GM18507 (cell line): ENCODE measurements at regions not wholly inside any gene's neighbourhood (a gene's known extent, or its start where the extent isn't known, plus 50 kb on each side); places are given as distances from the start of the nearest gene placed in this dataset.

ENCODE experiments used
- DNase-seq: peaks from one replicate; pipeline ENCODE4 v3.0.0; 2011; ENCODE audit warnings: low read depth; ENCODE audit not compliant: insufficient read length; ENCODE audit errors: extremely low spot score
- FAIRE-seq: peaks from 2 replicates; lab custom pipeline; 2011; peaks lifted over from hg19 to GRCh38; lab: Jason Lieb, UNC

DNA sequence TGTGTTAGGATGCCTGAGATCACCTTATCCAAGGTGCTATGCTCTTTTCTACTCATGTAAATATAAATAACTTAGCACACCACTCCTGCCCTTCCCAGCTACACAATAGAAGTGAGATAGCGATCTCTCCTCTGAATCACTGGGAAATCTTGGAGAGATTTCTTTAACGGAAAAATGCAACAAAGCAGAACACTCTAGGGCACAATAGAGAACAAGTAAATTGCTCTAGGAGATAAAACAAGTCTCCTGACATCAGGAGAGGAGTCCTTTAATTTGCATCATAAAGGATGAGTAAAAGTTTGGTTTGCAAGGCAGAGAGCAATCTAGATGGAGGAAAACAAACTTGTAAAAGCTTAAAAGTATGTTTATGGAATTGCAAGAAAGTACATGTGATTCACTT lies 224.1 kb downstream of the PAX3 start:
- DNase-seq (no peak), FAIRE-seq (no peak)

DNA sequence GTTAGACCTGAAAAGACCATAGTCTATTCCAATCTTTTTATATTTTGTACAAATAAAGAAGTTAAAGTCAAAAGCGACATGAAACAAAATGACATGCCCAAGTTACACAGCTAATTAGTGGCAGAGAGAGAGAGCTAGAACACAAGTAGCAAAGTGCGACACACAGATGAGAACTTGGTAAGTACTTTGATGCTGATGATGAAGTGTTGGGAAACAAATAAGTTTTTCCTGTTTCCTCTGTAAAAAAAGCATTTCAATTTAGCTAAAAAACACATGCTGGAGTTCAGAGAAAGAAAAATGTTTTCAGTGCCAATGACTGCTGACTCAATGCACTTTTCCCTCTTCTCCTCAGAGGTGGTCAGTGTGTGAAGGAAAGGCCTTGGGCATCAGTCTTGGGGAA lies 226.9 kb downstream of the PAX3 start:
- FAIRE-seq (no peak), DNase-seq (no peak)

DNA sequence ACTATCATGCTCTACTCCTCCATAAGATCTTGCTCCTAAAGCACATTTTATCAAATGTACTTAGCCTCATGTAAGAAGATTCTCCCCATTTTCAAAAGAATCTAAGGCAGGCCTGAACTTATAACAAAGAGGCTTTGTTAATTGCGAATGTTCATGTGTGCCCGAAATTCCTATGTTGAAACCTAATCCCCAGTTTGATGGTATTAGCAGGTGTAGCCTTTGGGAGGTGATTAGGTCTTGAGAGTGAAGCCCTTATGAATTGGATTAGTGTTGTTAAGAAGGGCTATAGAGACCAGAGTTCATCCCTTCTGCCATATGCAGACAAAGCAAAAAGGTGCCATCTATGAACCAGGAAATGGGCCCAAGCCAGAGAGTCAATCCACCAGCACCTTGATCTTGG lies 234.5 kb downstream of the PAX3 start:
- no peak for FAIRE-seq

DNA sequence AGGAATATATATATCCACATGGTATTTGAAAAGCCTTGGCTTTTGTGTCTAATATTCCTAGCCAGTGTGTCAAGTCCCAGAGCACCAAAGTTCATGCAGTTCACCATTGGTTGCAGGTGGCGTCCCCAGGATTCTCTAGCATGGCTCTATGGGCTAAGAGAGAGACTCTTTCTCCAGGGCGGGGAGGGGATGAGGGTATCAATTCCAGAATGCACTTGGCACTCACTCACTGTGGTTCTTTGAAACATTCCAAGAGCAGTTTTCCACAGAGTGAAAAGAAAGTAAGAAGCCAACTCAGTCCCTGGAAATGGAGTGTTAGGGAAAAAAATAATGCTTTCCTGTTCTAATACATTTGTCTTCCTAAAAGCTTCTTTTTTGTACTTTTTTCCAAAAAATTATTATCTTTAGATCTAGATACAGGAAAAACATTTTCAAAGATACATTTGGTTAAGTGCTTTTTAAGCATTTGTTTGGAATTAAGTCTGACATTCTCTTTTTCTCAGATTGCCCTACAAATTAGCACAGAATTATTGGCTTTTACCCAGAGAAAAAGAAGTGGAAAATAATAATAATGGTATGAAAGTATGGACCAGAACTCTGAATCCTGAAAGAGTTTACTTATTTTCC lies 239.9 kb downstream of the PAX3 start:
- FAIRE-seq: no peak
- no peak for DNase-seq

More for the DNA sequence above, 234.5 kb downstream of the PAX3 start:
- DNase-seq: no peak

DNA sequence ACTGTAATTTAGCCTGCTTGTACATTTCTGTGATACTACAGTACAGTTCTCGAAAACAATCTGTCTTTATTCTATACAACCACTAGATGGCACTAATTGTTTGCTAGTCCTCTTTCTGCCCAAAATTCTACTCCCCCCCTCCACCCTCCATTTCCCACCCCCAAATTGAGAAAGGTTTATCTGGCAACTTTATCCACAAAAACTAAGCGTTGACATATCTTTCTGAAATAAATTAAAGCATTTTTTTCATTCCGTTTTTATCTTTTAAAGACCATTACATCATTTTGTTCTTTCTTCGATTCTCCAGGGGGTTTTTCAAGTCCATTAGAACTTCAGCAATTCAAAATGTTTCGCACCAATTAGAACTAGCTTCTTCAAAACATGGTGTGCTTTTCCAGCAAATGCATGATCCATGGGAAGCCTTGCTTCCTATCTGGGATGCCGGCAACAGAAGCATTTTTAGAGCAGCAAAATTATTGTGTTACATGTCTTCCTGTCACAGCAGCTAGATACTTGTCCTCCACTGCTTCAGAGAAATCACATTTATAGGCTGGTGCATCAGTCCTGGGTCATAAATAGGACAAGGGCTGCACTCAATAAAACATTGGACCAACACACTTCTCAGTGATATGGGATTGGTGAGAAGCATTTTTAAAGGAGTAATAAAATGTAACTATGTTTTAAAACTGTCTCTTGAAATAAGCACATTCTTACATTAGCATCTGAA lies 241.3 kb downstream of the PAX3 start:
- FAIRE-seq: peak; percentile 70
- peak; percentile 11 for DNase-seq

DNA sequence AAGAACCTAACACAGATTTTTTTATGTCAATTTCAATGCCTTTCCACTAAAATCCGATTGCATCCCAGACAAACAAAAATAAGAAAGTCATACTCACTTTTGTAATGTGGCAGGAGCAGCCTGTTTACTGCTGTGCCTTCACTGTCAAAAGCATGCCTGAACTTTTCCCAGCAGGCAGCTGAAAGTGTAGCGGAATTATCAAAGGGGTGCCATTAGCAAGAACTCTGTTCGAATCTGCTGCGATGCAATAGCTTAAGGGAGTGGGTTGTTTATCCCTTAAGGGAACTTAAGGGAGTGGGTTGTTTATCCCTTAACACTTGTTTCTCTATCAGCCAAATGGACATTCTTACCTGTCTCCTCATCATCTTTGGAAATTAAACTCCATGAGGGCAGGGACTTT lies 243.5 kb downstream of the PAX3 start:
- FAIRE-seq (no peak), DNase-seq (no peak)

DNA sequence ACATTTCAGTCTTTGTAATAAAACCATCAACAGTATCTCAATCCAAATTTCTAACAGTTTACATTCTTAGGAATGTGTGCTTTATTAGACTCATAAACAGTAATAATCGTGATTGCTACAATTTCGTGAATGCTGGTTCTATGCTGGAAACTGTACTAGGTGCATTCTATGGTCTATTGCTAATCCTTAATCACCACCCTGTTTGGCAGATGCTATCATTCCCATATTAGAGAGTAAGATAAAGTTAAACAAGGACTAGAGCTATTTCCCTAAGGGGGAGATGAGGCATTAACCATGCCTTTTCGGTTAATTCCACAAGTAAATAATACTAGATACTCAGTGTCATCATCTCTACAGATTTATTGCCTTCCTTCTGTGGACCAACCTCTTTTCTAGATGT lies 244.0 kb downstream of the PAX3 start:
- DNase-seq (no peak), FAIRE-seq (no peak)

DNA sequence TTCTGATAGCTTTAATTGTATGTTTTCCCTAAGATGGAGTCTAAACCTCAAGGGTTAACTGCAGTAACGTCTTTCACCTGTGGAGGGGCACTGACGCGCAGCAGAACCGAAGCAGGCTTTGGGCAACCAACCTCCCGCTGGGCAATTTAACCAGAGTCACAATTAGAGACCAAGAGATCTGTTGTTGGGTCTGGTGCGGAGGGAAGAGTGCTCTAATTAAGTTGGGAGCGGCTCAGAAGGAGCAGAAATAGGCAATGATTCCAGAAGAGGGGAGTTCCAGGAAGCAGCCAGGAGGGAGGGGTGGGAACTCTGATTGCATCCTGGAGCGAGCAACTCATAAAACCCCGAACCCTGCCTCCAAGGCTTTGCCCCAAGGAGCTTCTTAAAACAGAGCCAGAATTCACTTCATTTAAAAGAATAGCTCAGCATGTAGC lies 245.8 kb downstream of the PAX3 start:
- FAIRE-seq: no peak
- DNase-seq: no peak

DNA sequence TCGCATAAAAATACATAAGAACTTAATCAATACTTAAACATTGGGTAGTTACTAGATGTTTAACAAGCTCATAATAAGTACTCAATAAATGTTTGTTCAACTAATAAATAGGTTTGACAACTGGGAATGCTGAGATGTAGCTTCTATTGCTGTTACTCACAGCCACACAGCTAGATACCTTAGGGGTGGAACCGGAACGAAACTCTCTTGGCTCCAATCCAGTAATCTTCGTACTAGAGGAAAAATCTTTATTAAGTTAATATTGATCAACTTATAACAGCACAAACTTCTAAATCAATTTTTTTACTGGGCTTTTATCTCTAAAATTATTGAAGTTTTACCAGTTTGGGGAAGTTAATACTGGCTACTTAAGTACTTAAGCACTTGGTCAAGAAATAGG lies 247.8 kb downstream of the PAX3 start:
- DNase-seq: no peak
- FAIRE-seq: no peak

DNA sequence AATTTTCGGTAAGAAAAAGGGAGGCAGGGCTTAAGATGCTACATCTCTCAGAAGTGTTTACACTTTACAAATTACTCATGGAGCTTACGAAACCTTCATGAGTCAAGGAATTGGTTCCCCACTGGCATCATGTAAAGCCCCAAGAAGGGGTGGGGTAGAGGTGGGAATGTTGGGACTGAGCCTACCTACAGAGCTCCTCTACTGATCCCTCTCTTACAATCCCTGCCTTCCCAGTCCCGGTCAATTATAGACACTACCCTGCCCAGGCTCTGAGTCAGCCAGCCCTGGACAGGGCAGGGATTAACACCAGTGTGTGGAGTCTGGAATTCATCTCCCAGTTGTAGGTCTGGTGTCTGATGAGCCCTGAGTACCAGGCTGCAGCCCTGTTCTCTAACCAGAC lies 248.9 kb downstream of the PAX3 start:
- FAIRE-seq: no peak
- DNase-seq: no peak

DNA sequence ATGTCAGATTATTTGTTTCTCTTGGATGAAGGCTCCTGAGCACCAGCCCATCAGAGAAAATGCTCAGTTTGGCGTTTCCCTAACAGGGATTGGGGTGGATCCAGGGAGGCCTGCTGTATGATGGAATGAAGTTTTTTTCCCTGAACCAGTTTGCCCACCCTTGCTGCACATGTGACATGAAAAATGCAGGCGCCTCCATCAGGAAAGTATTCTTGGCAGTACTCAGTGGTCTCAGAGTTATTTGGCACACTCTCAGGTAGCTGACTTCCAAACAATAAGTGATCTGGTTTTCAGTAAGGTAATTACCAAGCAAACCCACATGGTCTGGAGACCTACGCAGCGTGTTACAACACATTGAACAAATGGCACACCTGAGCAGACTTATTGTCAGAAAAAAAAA lies 254.9 kb downstream of the PAX3 start:
- DNase-seq (no peak), FAIRE-seq (no peak)

DNA sequence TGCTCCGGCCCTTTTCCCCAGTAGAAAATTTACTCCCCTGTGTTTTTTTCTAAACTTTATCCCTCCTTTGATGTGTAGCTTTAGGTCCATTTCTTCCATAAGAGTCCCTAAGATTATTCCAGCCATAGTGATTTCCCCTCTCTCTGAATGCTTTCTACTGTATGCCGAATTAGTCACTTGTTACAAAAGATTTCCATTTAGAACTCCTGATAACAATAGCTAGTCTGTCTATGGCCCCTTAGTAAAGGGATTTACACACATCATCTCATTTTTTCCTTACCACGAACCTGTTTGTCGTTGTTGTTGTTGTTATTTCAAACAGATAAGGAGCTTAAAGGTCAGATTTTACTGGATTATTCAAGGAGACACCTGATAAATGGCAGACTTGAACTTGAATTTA lies 256.1 kb downstream of the PAX3 start:
- no peak for FAIRE-seq
- DNase-seq: no peak

DNA sequence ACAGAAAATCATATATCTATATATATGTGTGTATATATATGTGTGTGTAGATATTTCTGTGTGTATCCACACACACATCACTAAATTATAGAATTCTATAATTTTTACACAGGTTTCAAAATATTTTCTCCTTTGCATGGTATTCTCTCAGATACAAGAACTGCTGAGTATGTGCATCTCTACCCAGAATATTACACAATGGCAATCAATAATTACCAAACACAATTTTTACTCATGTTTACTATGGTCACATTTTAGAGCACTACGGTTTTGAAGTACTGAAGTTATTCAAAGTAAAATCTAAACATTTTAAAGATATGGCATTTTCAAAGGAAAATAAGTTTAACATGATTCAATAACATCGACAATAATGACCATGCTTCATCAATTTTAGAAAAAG lies 258.5 kb downstream of the PAX3 start:
- FAIRE-seq (no peak), DNase-seq (no peak)

DNA sequence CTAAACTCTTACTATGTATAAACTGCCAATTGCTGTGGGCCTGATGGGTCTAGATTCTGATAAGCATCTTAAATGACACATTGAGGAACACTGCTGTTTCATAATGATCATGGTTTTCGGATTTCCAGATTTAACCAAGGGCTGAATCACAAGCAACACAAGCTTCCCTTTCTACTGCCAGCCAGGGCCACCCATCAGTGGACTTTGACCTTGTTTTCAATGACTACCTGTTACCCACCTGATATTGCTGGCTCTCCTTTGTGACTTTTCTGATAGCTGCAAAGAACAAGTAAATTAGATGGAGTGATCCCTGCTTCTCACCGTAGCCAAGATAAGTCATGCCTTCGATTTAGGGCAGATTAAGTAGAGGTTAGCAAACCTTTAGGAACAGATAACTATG lies 259.0 kb downstream of the PAX3 start:
- no peak for FAIRE-seq
- no peak for DNase-seq

DNA sequence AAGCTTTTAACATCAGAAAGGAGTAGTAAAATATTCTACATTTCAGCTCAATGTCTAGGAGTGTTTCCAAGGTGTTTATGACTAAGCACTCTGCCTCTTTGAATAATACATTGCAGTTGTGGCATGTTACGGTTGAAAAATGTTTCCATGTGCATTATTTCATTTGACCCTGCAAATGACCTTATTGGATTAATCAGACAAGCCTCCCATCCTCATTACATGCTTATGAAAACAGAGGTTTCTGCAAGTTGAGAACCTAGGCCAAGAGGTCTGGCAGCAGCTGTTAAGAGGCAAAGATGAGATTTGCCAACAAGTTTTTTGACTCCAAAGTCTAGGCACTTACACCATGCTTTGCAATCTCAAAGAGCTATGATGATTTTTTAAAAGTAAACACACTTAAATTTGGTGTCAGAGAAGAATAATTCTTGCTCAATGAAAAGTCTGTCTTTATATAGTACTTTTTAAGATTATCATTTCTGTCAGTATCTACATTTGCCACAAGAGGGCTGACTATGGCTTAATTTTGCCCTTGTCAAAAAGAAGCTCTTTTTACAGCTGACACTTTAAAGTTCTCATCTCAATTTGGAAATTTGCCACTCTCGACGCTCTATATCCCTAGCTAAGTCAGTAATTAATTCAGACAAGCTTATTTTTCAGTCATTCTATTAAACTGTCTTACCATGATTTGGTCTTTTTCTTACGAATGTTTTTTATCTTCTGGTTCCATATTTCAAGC lies 260.6 kb downstream of the PAX3 start:
- DNase-seq (no peak), FAIRE-seq (peak; percentile 52)

DNA sequence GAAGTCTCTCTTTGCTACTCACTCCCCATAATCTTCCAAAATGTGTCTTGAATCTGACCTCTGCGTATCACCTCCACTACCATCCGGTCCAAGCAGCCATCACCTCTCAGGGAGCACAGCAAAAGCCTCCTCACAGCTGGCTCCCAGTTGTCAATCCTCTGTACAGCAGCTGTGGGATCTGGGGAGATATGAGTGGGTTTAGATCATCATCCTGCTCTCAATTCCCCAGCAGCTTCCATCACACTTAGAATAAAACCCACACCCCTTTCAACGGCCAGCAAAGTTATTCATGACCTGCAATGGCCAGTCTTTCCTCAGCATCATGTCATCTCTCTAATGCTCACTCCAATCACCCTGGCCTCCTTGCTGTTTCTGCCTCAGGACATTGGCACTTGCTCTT lies 261.6 kb downstream of the PAX3 start:
- FAIRE-seq (no peak), DNase-seq (no peak)

DNA sequence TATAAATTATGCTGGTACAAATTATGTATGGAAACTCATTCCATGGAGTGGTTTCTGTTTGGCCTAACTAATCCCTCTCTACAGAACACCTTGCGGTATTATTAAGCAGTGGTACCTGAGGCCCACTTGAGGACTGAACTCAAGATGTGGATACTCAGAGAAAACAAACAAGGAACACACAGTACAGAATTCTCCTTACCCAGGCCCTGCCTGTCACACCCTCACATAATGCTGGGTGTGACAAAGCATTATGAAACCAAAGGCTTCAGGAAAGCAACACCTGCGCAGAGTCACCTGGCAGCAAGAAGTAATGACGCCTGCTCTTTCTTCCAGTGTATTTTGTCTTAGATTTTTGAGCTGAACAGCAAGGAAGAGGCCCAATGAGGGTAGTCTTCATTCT lies 264.7 kb downstream of the PAX3 start:
- DNase-seq (no peak), FAIRE-seq (no peak)

DNA sequence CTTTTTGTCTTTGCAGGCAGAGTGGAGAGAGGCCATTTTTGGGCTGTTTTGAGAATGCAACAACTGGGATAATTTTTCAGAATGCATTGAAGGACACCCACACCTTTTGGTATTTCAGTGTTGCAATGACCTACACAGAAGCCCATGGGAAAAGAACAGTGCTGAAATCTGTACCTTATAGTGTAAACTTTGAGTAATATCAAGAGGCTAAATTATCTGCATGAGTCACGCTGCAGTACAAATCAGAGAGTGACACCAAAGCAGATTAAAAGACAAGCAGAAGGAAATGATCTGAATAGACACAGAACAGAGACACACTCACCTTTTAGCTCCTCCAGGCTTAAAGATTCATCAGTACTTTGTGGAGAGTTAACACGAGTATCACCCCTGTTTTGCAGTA lies 265.3 kb downstream of the PAX3 start:
- no peak for FAIRE-seq

DNA sequence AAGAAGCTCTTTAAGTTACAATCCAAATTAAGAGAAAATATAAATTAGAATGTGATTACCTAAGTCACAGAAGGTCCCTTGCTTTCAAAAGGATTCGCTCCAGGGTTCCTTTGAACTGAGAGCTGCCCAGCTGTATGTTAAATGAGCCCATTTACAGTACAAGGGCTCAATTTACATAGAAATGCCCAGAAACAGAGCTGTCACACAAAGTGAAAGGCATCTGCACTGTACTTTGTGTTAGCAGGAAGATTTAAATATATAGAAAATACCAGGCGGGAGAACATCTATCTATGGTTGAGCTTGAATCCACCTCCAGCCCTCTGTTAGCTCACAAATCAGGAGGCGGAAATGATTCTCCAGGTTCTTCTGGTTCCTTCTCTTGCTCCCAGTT lies 272.9 kb downstream of the PAX3 start:
- no peak for DNase-seq
- FAIRE-seq: no peak

More for the DNA sequence above, 265.3 kb downstream of the PAX3 start:
- DNase-seq: no peak

DNA sequence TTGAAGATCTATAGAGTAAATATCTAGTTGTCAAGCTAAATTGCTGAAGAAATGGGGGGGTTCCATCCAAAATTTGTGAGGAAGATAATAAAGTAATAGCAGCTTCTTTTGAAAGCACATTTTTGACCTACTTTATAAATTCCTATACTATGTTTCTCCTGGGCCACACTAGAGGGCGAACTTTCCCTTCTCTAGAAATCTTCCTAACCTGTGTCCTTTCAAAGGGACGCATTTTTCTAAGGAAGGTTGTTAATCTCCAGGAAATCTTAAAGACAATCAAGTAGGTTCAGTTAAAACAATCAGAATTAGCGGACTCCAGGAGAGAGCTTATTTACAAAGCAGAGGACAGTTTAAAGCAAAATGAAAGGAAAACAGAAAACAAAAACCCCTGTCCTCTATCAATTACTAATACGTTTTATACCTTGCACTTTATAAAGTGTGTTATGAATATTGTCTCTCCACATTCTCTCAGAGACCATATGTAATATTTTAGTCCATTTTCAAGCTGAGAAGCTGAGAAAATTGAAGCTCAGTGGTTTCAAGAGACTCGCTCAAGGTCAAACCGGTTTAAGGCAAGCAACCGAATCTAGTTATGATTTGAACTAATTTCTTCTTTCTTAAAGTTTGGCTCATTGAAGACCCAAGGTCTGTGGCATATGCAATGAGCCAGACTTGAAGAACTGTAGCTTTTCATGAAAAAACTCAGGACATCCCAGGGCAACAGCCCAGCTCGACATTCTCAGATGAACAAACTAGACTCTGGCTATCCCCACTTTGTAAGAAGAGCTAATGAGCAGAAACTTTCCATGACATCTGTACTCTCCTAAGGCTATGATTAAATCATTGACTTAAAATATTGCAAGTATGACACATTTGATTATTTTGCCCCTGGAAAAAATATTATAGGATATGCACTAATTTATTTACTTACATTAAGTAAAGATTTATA lies 273.6 kb downstream of the PAX3 start:
- FAIRE-seq: peak; percentile 50
- no peak for DNase-seq
